ENCODE measurements at regions not wholly inside any gene's neighbourhood (a gene's known extent, or its start where the extent isn't known, plus 50 kb on each side); places are given as distances from the start of the nearest gene placed in this dataset.

GRCh38 chr3:178420033-178420432 lies 116.2 kb upstream of the KCNMB2 start:
- no peaks in the 10 kb centered on the region for H3K4me1 ChIP-seq (ENCODE audit: control insufficient read depth in 1 of 2, insufficient read depth in 2 of 2, low read length in 2 of 2)

GRCh38 chr3:178421069-178421468 lies 115.2 kb upstream of the KCNMB2 start:
- H3K27ac ChIP-seq (ENCODE audit: low read length), result no peak overlapping the region
- no peak overlapping the region for H3K4me3 ChIP-seq (ENCODE audit: low read depth in 1 of 2, low read length in 2 of 2)
- H3K9me3 ChIP-seq (ENCODE audit: control insufficient read depth in 1 of 2, low read length in 2 of 2), result no peaks in the 10 kb centered on the region
- no peaks in the 10 kb centered on the region for H3K27me3 ChIP-seq (ENCODE audit: low read depth, low read length)
- no peaks in the 10 kb centered on the region for H3K4me1 ChIP-seq (ENCODE audit: control insufficient read depth in 1 of 2, insufficient read depth in 2 of 2, low read length in 2 of 2)
- H3K36me3 ChIP-seq (ENCODE audit: control insufficient read depth in 1 of 2, insufficient read depth in 2 of 2, low read length in 2 of 2), result no peaks in the 10 kb centered on the region

More at GRCh38 chr3:178420033-178420432, 116.2 kb upstream of the KCNMB2 start:
- Histone ChIP-seq H3K27ac (ENCODE audit: low read length) (no peak overlapping the region), H3K9me3 (ENCODE audit: control insufficient read depth in 1 of 2, low read length in 2 of 2) (no peaks in the 10 kb centered on the region), H3K27me3 (ENCODE audit: low read depth, low read length) (no peaks in the 10 kb centered on the region), H3K4me3 (ENCODE audit: low read depth in 1 of 2, low read length in 2 of 2) (no peak overlapping the region), H3K36me3 (ENCODE audit: control insufficient read depth in 1 of 2, insufficient read depth in 2 of 2, low read length in 2 of 2) (no peaks in the 10 kb centered on the region)

- H3K4me3 ChIP-seq (ENCODE audit: low read depth in 1 of 2, low read length in 2 of 2), result no peak overlapping the region
- no peak overlapping the region for H3K27ac ChIP-seq (ENCODE audit: low read length)
- H3K9me3 ChIP-seq (ENCODE audit: control insufficient read depth in 1 of 2, low read length in 2 of 2), result no peaks in the 10 kb centered on the region
- no peaks in the 10 kb centered on the region for H3K36me3 ChIP-seq (ENCODE audit: control insufficient read depth in 1 of 2, insufficient read depth in 2 of 2, low read length in 2 of 2)
- no peaks in the 10 kb centered on the region for H3K4me1 ChIP-seq (ENCODE audit: control insufficient read depth in 1 of 2, insufficient read depth in 2 of 2, low read length in 2 of 2)
- H3K27me3 ChIP-seq (ENCODE audit: low read depth, low read length), result no peaks in the 10 kb centered on the region
These were observed 113.8 kb upstream of the KCNMB2 start for GRCh38 chr3:178422406-178422805.

- Histone ChIP-seq H3K27ac (ENCODE audit: low read length) (no peak overlapping the region), H3K4me3 (ENCODE audit: low read depth in 1 of 2, low read length in 2 of 2) (no peak overlapping the region), H3K27me3 (ENCODE audit: low read depth, low read length) (no peaks in the 10 kb centered on the region), H3K9me3 (ENCODE audit: control insufficient read depth in 1 of 2, low read length in 2 of 2) (no peaks in the 10 kb centered on the region), H3K36me3 (ENCODE audit: control insufficient read depth in 1 of 2, insufficient read depth in 2 of 2, low read length in 2 of 2) (no peaks in the 10 kb centered on the region), H3K4me1 (ENCODE audit: control insufficient read depth in 1 of 2, insufficient read depth in 2 of 2, low read length in 2 of 2) (no peaks in the 10 kb centered on the region)
These were observed 108.2 kb upstream of the KCNMB2 start for GRCh38 chr3:178428037-178428436.

GRCh38 chr3:178434206-178434805 lies 101.9 kb upstream of the KCNMB2 start:
- Histone ChIP-seq H3K36me3 (ENCODE audit: control insufficient read depth in 1 of 2, insufficient read depth in 2 of 2, low read length in 2 of 2) (no peaks in the 10 kb centered on the region), H3K4me3 (ENCODE audit: low read depth in 1 of 2, low read length in 2 of 2) (no peak overlapping the region), H3K9me3 (ENCODE audit: control insufficient read depth in 1 of 2, low read length in 2 of 2) (no peaks in the 10 kb centered on the region), H3K4me1 (ENCODE audit: control insufficient read depth in 1 of 2, insufficient read depth in 2 of 2, low read length in 2 of 2) (peaks cover 0 to 10% of the 10 kb centered on the region in 2 donors), H3K27ac (ENCODE audit: low read length) (no peak overlapping the region), H3K27me3 (ENCODE audit: low read depth, low read length) (no peaks in the 10 kb centered on the region)

- H3K4me3 ChIP-seq (ENCODE audit: low read depth in 1 of 2, low read length in 2 of 2), result no peak overlapping the region
- no peaks in the 10 kb centered on the region for H3K36me3 ChIP-seq (ENCODE audit: control insufficient read depth in 1 of 2, insufficient read depth in 2 of 2, low read length in 2 of 2)
- H3K27ac ChIP-seq (ENCODE audit: low read length), result no peak overlapping the region
- H3K9me3 ChIP-seq (ENCODE audit: control insufficient read depth in 1 of 2, low read length in 2 of 2), result no peaks in the 10 kb centered on the region
- H3K27me3 ChIP-seq (ENCODE audit: low read depth, low read length), result no peaks in the 10 kb centered on the region
- H3K4me1 ChIP-seq (ENCODE audit: control insufficient read depth in 1 of 2, insufficient read depth in 2 of 2, low read length in 2 of 2), result peaks cover 0 to 10% of the 10 kb centered on the region in 2 donors
These were observed 100.7 kb upstream of the KCNMB2 start for GRCh38 chr3:178435575-178435974.

- H3K27me3 ChIP-seq (ENCODE audit: low read depth, low read length), result no peaks in the 10 kb centered on the region
- H3K9me3 ChIP-seq (ENCODE audit: control insufficient read depth in 1 of 2, low read length in 2 of 2), result no peaks in the 10 kb centered on the region
- no peak overlapping the region for H3K4me3 ChIP-seq (ENCODE audit: low read depth in 1 of 2, low read length in 2 of 2)
- H3K27ac ChIP-seq (ENCODE audit: low read length), result no peak overlapping the region
- H3K4me1 ChIP-seq (ENCODE audit: control insufficient read depth in 1 of 2, insufficient read depth in 2 of 2, low read length in 2 of 2), result peaks cover 0 to 10% of the 10 kb centered on the region in 2 donors
- no peaks in the 10 kb centered on the region for H3K36me3 ChIP-seq (ENCODE audit: control insufficient read depth in 1 of 2, insufficient read depth in 2 of 2, low read length in 2 of 2)
These were observed 99.5 kb upstream of the KCNMB2 start for GRCh38 chr3:178436773-178437172.

GRCh38 chr3:178437236-178437635 lies 99.0 kb upstream of the KCNMB2 start:
- Histone ChIP-seq H3K4me1 (ENCODE audit: control insufficient read depth in 1 of 2, insufficient read depth in 2 of 2, low read length in 2 of 2) (peaks cover 0 to 10% of the 10 kb centered on the region in 2 donors), H3K4me3 (ENCODE audit: low read depth in 1 of 2, low read length in 2 of 2) (no peak overlapping the region), H3K36me3 (ENCODE audit: control insufficient read depth in 1 of 2, insufficient read depth in 2 of 2, low read length in 2 of 2) (no peaks in the 10 kb centered on the region), H3K9me3 (ENCODE audit: control insufficient read depth in 1 of 2, low read length in 2 of 2) (no peaks in the 10 kb centered on the region), H3K27ac (ENCODE audit: low read length) (no peak overlapping the region), H3K27me3 (ENCODE audit: low read depth, low read length) (no peaks in the 10 kb centered on the region)

- no peaks in the 10 kb centered on the region for H3K27me3 ChIP-seq (ENCODE audit: low read depth, low read length)
- H3K4me1 ChIP-seq (ENCODE audit: control insufficient read depth in 1 of 2, insufficient read depth in 2 of 2, low read length in 2 of 2), result peaks cover 0 to 10% of the 10 kb centered on the region in 2 donors
- H3K9me3 ChIP-seq (ENCODE audit: control insufficient read depth in 1 of 2, low read length in 2 of 2), result no peaks in the 10 kb centered on the region
- H3K27ac ChIP-seq (ENCODE audit: low read length), result no peak overlapping the region
- no peaks in the 10 kb centered on the region for H3K36me3 ChIP-seq (ENCODE audit: control insufficient read depth in 1 of 2, insufficient read depth in 2 of 2, low read length in 2 of 2)
- no peak overlapping the region for H3K4me3 ChIP-seq (ENCODE audit: low read depth in 1 of 2, low read length in 2 of 2)
These were observed 96.7 kb upstream of the KCNMB2 start for GRCh38 chr3:178439504-178439903.

GRCh38 chr3:178440043-178440442 lies 96.2 kb upstream of the KCNMB2 start:
- no peak overlapping the region for H3K27ac ChIP-seq (ENCODE audit: low read length)
- H3K27me3 ChIP-seq (ENCODE audit: low read depth, low read length), result no peaks in the 10 kb centered on the region
- no peaks in the 10 kb centered on the region for H3K36me3 ChIP-seq (ENCODE audit: control insufficient read depth in 1 of 2, insufficient read depth in 2 of 2, low read length in 2 of 2)
- H3K9me3 ChIP-seq (ENCODE audit: control insufficient read depth in 1 of 2, low read length in 2 of 2), result no peaks in the 10 kb centered on the region
- H3K4me3 ChIP-seq (ENCODE audit: low read depth in 1 of 2, low read length in 2 of 2), result no peak overlapping the region
- H3K4me1 ChIP-seq (ENCODE audit: control insufficient read depth in 1 of 2, insufficient read depth in 2 of 2, low read length in 2 of 2), result peaks cover 0 to 10% of the 10 kb centered on the region in 2 donors

- no peak overlapping the region for H3K4me3 ChIP-seq (ENCODE audit: low read depth in 1 of 2, low read length in 2 of 2)
- H3K27ac ChIP-seq (ENCODE audit: low read length), result no peak overlapping the region
- no peaks in the 10 kb centered on the region for H3K9me3 ChIP-seq (ENCODE audit: control insufficient read depth in 1 of 2, low read length in 2 of 2)
- H3K4me1 ChIP-seq (ENCODE audit: control insufficient read depth in 1 of 2, insufficient read depth in 2 of 2, low read length in 2 of 2), result peaks cover 0 to 4% of the 10 kb centered on the region in 2 donors
- H3K27me3 ChIP-seq (ENCODE audit: low read depth, low read length), result no peaks in the 10 kb centered on the region
- no peaks in the 10 kb centered on the region for H3K36me3 ChIP-seq (ENCODE audit: control insufficient read depth in 1 of 2, insufficient read depth in 2 of 2, low read length in 2 of 2)
These were observed 92.6 kb upstream of the KCNMB2 start for GRCh38 chr3:178443634-178444033.

GRCh38 chr3:178445139-178445538 lies 91.1 kb upstream of the KCNMB2 start:
- no peaks in the 10 kb centered on the region for H3K9me3 ChIP-seq (ENCODE audit: control insufficient read depth in 1 of 2, low read length in 2 of 2)
- no peak overlapping the region for H3K27ac ChIP-seq (ENCODE audit: low read length)
- H3K4me1 ChIP-seq (ENCODE audit: control insufficient read depth in 1 of 2, insufficient read depth in 2 of 2, low read length in 2 of 2), result no peaks in the 10 kb centered on the region
- H3K4me3 ChIP-seq (ENCODE audit: low read depth in 1 of 2, low read length in 2 of 2), result no peak overlapping the region
- H3K27me3 ChIP-seq (ENCODE audit: low read depth, low read length), result no peaks in the 10 kb centered on the region
- H3K36me3 ChIP-seq (ENCODE audit: control insufficient read depth in 1 of 2, insufficient read depth in 2 of 2, low read length in 2 of 2), result no peaks in the 10 kb centered on the region

Measured in muscle layer of duodenum (tissue), 2 donors.